Neural cell (in vitro differentiated cells): ENCODE measurements at regions not wholly inside any gene's neighbourhood (a gene's known extent, or its start where the extent isn't known, plus 50 kb on each side); places are given as distances from the start of the nearest gene placed in this dataset.

Experiments used
- H2AFZ ChIP-seq: fragments of 200-600, 300-800 bp; sonication (generic), shearing (Covaris generic); 2 replicates; pipeline ENCODE4 v1.6.0; 2014; ENCODE audit warnings: low read depth, mild to moderate bottlenecking, antibody characterized with exemption, low read length, moderate library complexity
- H3F3A ChIP-seq: fragments of 200-600 bp; shearing (Covaris generic); 2 replicates; pipeline ENCODE4 v1.6.1; 2016; ENCODE audit warnings: mild to moderate bottlenecking, moderate library complexity, mixed read lengths, antibody characterized with exemption, low read length; ENCODE audit not compliant: insufficient read depth, poor library complexity, severe bottlenecking
- H3K27ac ChIP-seq: fragments of 200-600, 300-800 bp; sonication (generic), shearing (Covaris generic); 2 replicates; pipeline ENCODE4 v1.5.1; 2014; ENCODE audit warnings: mild to moderate bottlenecking, low read length, moderate library complexity
- H3K27me3 ChIP-seq: fragments of 300-800, 200-600 bp; sonication (generic), shearing (Covaris generic); 2 replicates; pipeline ENCODE4 v1.6.0; 2014; ENCODE audit warnings: mild to moderate bottlenecking, low read depth, low read length, moderate library complexity; ENCODE audit not compliant: insufficient read depth
- H3K36me3 ChIP-seq: fragments of 300-800, 200-600 bp; sonication (generic), shearing (Covaris generic); 2 replicates; pipeline ENCODE4 v1.5.1; 2014; ENCODE audit warnings: mild to moderate bottlenecking, antibody characterized with exemption, low read length, moderate library complexity; ENCODE audit not compliant: insufficient read depth
- H3K4me2 ChIP-seq: fragments of 300-800, 200-600 bp; sonication (generic), shearing (Covaris generic); 2 replicates; pipeline ENCODE4 v1.6.0; 2014; ENCODE audit warnings: mild to moderate bottlenecking, low read length
- H3K4me3 ChIP-seq: fragments of 300-800, 200-600 bp; sonication (generic), shearing (Covaris generic); 2 replicates; pipeline ENCODE4 v1.5.1; 2014; ENCODE audit warnings: mild to moderate bottlenecking, low read length, moderate library complexity
- H3K79me2 ChIP-seq: fragments of 200-600 bp; shearing (Covaris generic); replicated peaks from 2 replicates; pipeline ENCODE4 v1.6.0; 2014; ENCODE audit warnings: mild to moderate bottlenecking, low read length, moderate library complexity; ENCODE audit not compliant: insufficient read depth
- H3K9ac ChIP-seq: fragments of 300-800, 200-600 bp; sonication (generic), shearing (Covaris generic); 2 replicates; pipeline ENCODE4 v1.6.1; 2016; ENCODE audit warnings: mild to moderate bottlenecking, low read length, mixed read lengths
- H3K9me2 ChIP-seq: fragments of 200-600 bp; shearing (Covaris generic); 2 replicates; pipeline ENCODE4 v1.6.1; 2016; ENCODE audit warnings: mild to moderate bottlenecking, low read length, mixed read lengths; ENCODE audit not compliant: insufficient read depth
- H3K9me3 ChIP-seq: fragments of 200-600, 300-800 bp; sonication (generic), shearing (Covaris generic); 2 replicates; pipeline ENCODE4 v1.6.1; 2016; ENCODE audit warnings: mild to moderate bottlenecking, mixed run types, low read length, moderate library complexity, mixed read lengths
- H4K20me1 ChIP-seq: fragments of 200-600 bp; shearing (Covaris generic); 2 replicates; pipeline ENCODE4 v1.6.1; 2016; ENCODE audit warnings: mild to moderate bottlenecking, mixed run types; ENCODE audit not compliant: insufficient read depth
- EP300 ChIP-seq: fragments of 450-650 bp; conservative IDR thresholded peaks from 2 replicates; pipeline ENCODE4 v1.6.1; 2014; ENCODE audit warnings: antibody characterized with exemption, mild to moderate bottlenecking, moderate library complexity; ENCODE audit not compliant: poor library complexity, severe bottlenecking
- EZH2 ChIP-seq: fragments of 200-600, 300-800 bp; shearing (Covaris generic), sonication (generic); IDR thresholded peaks from 2 replicates; pipeline ENCODE4 v1.6.1; 2014; ENCODE audit warnings: antibody characterized with exemption, low read length, borderline replicate concordance, mild to moderate bottlenecking; ENCODE audit not compliant: insufficient read depth, poor library complexity, severe bottlenecking
- MXI1 ChIP-seq: fragments of 450-650 bp; conservative IDR thresholded peaks from 2 replicates; pipeline ENCODE4 v1.6.1; 2014; ENCODE audit warnings: antibody characterized with exemption, mild to moderate bottlenecking; ENCODE audit not compliant: poor library complexity, severe bottlenecking
- POLR2AphosphoS5 ChIP-seq: IDR thresholded peaks from 2 replicates; pipeline ENCODE4 v1.6.1; 2012
- RAD21 ChIP-seq: fragments of 450-650 bp; conservative IDR thresholded peaks from 2 replicates; pipeline ENCODE4 v1.6.1; 2014; ENCODE audit warnings: antibody characterized with exemption, mild to moderate bottlenecking, moderate library complexity
- SMC3 ChIP-seq: fragments of 450-650 bp; conservative IDR thresholded peaks from 2 replicates; pipeline ENCODE4 v1.6.1; 2014; ENCODE audit warnings: antibody characterized with exemption, mild to moderate bottlenecking, moderate library complexity; ENCODE audit not compliant: poor library complexity
- TAF1 ChIP-seq: IDR thresholded peaks from 2 replicates; pipeline ENCODE4 v1.6.1; 2012; ENCODE audit warnings: low read depth
- TF ChIP-seq, protein P1 (sequence below): IDR thresholded peaks from 2 replicates; pipeline ENCODE4 v1.6.1; 2012; ENCODE audit warnings: borderline replicate concordance
- TF ChIP-seq, protein P2 (sequence below): fragments of 450-650 bp; IDR thresholded peaks from 2 replicates; pipeline ENCODE4 v1.5.1; 2014; ENCODE audit warnings: antibody characterized with exemption, mild to moderate bottlenecking, moderate library complexity; ENCODE audit not compliant: poor library complexity, severe bottlenecking

DNA sequence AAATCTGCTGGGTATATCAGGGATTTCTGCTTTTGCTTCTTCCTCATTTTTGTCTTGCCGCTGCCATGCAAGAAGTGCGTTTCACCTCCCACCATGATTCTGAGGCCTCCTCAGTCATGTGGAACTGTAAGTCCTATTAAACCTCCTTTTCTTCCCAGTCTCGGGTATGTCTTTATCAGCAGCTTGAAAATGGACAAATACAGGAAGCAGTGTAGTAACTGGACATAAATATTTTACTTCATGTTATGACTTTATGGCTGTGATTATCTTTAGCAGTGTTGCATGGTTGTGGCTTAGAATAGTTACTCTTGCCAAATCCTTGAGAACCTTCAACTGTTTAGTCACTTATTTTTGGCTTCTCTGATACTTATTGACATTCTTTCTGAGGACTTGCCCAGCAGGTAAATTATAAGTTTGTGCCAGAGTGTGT is 66.2 kb upstream of the DLX2 start:
- TF ChIP-seq POLR2AphosphoS5 (no peak), RAD21 (no peak), SMC3 (no peak), EZH2 (no peak)
- H3K79me2 ChIP-seq: no peaks in the 10 kb centered on the region
- no peaks in the 10 kb centered on the region for H3K9me3 ChIP-seq
- H3K36me3 ChIP-seq: no peaks in the 10 kb centered on the region
- H3K27me3 ChIP-seq: peaks cover 17% of the 10 kb centered on the region
- no peak overlapping the region for H3K9ac ChIP-seq
- H3K9me2 ChIP-seq: no peaks in the 10 kb centered on the region
- H2AFZ ChIP-seq: no peak overlapping the region
- no peaks in the 10 kb centered on the region for H3F3A ChIP-seq
- no peak overlapping the region for H3K4me3 ChIP-seq
- no peak overlapping the region for H3K27ac ChIP-seq
- H3K4me2 ChIP-seq: no peak overlapping the region
- H4K20me1 ChIP-seq: no peaks in the 10 kb centered on the region

DNA sequence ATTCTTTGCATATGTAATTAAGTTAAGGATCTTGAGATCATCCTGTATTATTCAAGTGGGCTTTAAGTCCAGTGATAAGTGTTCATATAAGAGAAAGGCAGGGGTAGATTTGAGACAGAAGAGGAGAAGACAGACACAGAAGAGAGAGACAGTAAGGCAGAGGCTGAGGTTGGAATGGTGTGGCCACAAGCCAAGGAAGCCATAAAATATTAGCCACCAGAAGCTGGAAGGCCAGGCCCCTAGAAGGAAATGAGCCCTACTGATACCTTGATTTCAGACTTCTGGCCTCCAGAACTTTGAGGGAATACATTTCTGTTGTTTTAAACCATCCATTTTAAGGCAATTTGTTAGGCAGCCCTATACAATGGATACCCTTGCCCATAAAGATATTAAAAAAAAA is 66.9 kb upstream of the DLX2 start:
- no peaks in the 10 kb centered on the region for H3F3A ChIP-seq
- no peaks in the 10 kb centered on the region for H4K20me1 ChIP-seq
- no peak overlapping the region for H3K4me3 ChIP-seq
- no peak overlapping the region for H3K27ac ChIP-seq
- peaks cover 17% of the 10 kb centered on the region for H3K27me3 ChIP-seq
- no peaks in the 10 kb centered on the region for H3K79me2 ChIP-seq
- no peaks in the 10 kb centered on the region for H3K9me3 ChIP-seq
- H3K9me2 ChIP-seq: no peaks in the 10 kb centered on the region
- H3K4me2 ChIP-seq: no peak overlapping the region
- H2AFZ ChIP-seq: no peak overlapping the region
- no peak for TF ChIP-seq MXI1
- TF ChIP-seq RAD21: no peak
- H3K36me3 ChIP-seq: no peaks in the 10 kb centered on the region
- no peak overlapping the region for H3K9ac ChIP-seq

DNA sequence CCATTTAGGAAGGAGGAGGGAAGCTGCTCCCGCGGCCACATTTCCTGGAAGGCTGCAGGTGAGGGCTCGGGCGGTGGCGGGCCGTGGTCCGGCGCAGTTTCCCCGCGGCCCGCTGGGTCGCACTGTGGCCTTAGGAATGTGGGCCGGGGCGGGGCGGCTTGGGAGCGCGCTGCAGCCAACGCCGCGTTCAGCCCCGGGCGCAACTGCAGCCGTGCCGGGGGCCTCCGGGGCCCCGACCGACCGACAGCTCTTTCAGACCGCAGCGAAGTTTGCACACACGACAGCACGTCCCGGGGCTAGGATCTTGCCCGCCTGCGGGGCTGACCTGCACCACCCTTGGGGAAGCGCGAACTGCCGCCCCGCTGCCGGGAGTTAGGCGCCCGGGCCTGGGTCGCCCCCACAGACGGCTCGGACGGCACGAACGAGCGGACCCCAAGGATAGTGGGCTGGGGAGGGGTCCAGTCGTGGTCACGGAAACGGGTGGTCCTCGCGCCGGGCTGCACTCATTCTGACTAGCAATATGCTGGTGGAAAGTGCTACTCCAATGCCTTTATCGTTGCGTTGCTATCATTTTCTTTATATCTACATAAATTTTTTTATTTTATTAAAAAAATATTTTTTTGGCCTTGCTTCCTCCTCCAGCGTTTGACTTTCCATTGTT is 69.9 kb upstream of the DLX2 start:
- Histone ChIP-seq H2AFZ (peak overlapping the region; percentile 19), H3K9me3 (no peaks in the 10 kb centered on the region), H3K79me2 (no peaks in the 10 kb centered on the region), H3K4me3 (peak overlapping the region; percentile 67), H3K36me3 (no peaks in the 10 kb centered on the region), H4K20me1 (no peaks in the 10 kb centered on the region), H3F3A (no peaks in the 10 kb centered on the region), H3K9ac (peak overlapping the region; percentile 36), H3K4me2 (no peak overlapping the region), H3K27ac (no peak overlapping the region), H3K9me2 (no peaks in the 10 kb centered on the region), H3K27me3 (peaks cover 17% of the 10 kb centered on the region)
- TF ChIP-seq SMC3 (peak; percentile 95), RAD21 (peak; percentile 94), MXI1 (peak; percentile 25), EZH2 (no peak), EP300 (no peak), POLR2AphosphoS5 (no peak), TAF1 (no peak)
- TF ChIP-seq, protein P1, sequence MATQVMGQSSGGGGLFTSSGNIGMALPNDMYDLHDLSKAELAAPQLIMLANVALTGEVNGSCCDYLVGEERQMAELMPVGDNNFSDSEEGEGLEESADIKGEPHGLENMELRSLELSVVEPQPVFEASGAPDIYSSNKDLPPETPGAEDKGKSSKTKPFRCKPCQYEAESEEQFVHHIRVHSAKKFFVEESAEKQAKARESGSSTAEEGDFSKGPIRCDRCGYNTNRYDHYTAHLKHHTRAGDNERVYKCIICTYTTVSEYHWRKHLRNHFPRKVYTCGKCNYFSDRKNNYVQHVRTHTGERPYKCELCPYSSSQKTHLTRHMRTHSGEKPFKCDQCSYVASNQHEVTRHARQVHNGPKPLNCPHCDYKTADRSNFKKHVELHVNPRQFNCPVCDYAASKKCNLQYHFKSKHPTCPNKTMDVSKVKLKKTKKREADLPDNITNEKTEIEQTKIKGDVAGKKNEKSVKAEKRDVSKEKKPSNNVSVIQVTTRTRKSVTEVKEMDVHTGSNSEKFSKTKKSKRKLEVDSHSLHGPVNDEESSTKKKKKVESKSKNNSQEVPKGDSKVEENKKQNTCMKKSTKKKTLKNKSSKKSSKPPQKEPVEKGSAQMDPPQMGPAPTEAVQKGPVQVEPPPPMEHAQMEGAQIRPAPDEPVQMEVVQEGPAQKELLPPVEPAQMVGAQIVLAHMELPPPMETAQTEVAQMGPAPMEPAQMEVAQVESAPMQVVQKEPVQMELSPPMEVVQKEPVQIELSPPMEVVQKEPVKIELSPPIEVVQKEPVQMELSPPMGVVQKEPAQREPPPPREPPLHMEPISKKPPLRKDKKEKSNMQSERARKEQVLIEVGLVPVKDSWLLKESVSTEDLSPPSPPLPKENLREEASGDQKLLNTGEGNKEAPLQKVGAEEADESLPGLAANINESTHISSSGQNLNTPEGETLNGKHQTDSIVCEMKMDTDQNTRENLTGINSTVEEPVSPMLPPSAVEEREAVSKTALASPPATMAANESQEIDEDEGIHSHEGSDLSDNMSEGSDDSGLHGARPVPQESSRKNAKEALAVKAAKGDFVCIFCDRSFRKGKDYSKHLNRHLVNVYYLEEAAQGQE: no peak
- TF ChIP-seq, protein P2, sequence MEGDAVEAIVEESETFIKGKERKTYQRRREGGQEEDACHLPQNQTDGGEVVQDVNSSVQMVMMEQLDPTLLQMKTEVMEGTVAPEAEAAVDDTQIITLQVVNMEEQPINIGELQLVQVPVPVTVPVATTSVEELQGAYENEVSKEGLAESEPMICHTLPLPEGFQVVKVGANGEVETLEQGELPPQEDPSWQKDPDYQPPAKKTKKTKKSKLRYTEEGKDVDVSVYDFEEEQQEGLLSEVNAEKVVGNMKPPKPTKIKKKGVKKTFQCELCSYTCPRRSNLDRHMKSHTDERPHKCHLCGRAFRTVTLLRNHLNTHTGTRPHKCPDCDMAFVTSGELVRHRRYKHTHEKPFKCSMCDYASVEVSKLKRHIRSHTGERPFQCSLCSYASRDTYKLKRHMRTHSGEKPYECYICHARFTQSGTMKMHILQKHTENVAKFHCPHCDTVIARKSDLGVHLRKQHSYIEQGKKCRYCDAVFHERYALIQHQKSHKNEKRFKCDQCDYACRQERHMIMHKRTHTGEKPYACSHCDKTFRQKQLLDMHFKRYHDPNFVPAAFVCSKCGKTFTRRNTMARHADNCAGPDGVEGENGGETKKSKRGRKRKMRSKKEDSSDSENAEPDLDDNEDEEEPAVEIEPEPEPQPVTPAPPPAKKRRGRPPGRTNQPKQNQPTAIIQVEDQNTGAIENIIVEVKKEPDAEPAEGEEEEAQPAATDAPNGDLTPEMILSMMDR: peak; percentile 83
